ENCODE measurements at regions not wholly inside any gene's neighbourhood (a gene's known extent, or its start where the extent isn't known, plus 50 kb on each side); places are given as distances from the start of the nearest gene placed in this dataset.
A peak's percentile ranks its signal among the peaks of the same experiment; 100 is the strongest.

DNA sequence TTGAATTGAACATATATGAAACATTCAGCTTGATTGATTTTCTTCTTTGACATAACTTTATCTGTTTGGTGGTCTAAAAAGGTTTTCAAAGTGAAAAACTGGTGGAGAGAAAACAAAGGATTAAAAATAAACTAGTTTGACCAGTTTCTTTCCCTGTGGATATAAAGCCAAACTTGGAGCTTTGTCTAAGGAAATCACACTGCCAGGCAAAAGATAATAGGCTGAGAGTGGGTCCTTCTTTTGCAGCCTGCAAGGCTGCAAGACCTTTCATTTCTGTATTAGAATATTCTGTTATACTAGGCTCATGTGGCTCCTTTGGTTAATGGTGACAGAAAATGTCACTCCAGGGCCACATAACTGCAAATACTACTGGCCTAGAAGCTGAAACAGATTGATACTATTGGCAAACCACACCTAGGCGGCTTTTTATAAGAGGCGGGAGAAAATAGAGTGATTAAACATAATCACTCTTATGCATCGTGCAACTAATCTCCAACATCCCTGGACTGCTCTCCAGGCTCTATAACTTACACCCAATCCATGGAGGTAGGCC, 129.1 kb upstream of the ZNF462 start:
- Histone ChIP-seq H3K27me3 (ENCODE audit: low read length) (no peaks in the 10 kb centered on the region), H3K36me3 (ENCODE audit: low read depth, low read length) (no peaks in the 10 kb centered on the region), H3F3A (ENCODE audit: low read length, unreplicated experiment) (no peaks in the 10 kb centered on the region), H3K9me2 (replicated peaks; ENCODE audit: low read length) (no peaks in the 10 kb centered on the region), H3K79me2 (ENCODE audit: low read length) (no peaks in the 10 kb centered on the region), H3K9me3 (ENCODE audit: low read length) (no peaks in the 10 kb centered on the region), H3K4me1 (ENCODE audit: insufficient read depth, low read length) (no peaks in the 10 kb centered on the region), H4K20me1 (ENCODE audit: low read length) (no peaks in the 10 kb centered on the region), H3K4me2 (ENCODE audit: low read length) (no peak overlapping the region), H3K4me3 (ENCODE audit: low read length) (no peak overlapping the region), H2AFZ (ENCODE audit: low read length) (no peak overlapping the region), H3K27ac (ENCODE audit: low read length) (no peak overlapping the region), H3K9ac (ENCODE audit: low read length) (no peak overlapping the region)
- DNase-seq (peak; percentile 10), ATAC-seq (no peak)
- intact Hi-C loops (cut with micrococcal nuclease), result no loop called here
- POLR2A ChIA-PET (ENCODE audit: unreplicated experiment), result no interaction called here
- TF ChIP-seq EZH2 (IDR thresholded peaks at IDR 0.05; ENCODE audit: low read length, unreplicated experiment) (no peak), EZH2phosphoT487 (IDR thresholded peaks at IDR 0.05; ENCODE audit: borderline replicate concordance, low read length) (no peak)
- TF ChIP-seq, protein P1, sequence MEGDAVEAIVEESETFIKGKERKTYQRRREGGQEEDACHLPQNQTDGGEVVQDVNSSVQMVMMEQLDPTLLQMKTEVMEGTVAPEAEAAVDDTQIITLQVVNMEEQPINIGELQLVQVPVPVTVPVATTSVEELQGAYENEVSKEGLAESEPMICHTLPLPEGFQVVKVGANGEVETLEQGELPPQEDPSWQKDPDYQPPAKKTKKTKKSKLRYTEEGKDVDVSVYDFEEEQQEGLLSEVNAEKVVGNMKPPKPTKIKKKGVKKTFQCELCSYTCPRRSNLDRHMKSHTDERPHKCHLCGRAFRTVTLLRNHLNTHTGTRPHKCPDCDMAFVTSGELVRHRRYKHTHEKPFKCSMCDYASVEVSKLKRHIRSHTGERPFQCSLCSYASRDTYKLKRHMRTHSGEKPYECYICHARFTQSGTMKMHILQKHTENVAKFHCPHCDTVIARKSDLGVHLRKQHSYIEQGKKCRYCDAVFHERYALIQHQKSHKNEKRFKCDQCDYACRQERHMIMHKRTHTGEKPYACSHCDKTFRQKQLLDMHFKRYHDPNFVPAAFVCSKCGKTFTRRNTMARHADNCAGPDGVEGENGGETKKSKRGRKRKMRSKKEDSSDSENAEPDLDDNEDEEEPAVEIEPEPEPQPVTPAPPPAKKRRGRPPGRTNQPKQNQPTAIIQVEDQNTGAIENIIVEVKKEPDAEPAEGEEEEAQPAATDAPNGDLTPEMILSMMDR (conservative IDR thresholded peaks at IDR 0.05; ENCODE audit: low read depth, low read length), result no peak
- CTCF ChIA-PET, result no interaction called here
- no TSS peak for BruUV-seq (replicated peaks)

DNA sequence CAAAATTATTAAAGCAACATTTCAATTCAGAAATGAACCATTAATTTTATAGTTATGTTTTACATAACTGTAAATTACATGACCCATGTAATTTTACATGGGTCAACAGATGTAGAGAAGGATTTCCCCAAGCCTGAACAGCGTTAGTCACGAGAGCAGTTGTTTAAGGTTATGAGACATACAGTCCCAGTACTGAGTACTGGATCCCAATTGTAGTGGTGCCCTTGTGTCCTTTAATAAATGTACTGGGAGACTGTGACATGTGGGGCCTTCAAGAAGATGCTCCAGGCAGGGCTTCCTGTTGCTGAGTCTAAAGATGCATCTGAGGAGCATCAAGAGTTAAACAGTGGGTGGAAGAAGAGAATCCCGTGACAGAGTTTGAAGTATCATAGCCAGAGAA, 125.5 kb upstream of the ZNF462 start:
- Histone ChIP-seq H4K20me1 (ENCODE audit: low read length) (no peaks in the 10 kb centered on the region), H2AFZ (ENCODE audit: low read length) (no peak overlapping the region), H3K9me3 (ENCODE audit: low read length) (no peaks in the 10 kb centered on the region), H3K4me2 (ENCODE audit: low read length) (no peak overlapping the region), H3K4me1 (ENCODE audit: insufficient read depth, low read length) (no peaks in the 10 kb centered on the region), H3K27ac (ENCODE audit: low read length) (no peak overlapping the region), H3K9me2 (replicated peaks; ENCODE audit: low read length) (no peaks in the 10 kb centered on the region), H3K36me3 (ENCODE audit: low read depth, low read length) (no peaks in the 10 kb centered on the region), H3K79me2 (ENCODE audit: low read length) (no peaks in the 10 kb centered on the region), H3F3A (ENCODE audit: low read length, unreplicated experiment) (no peaks in the 10 kb centered on the region), H3K4me3 (ENCODE audit: low read length) (no peak overlapping the region), H3K9ac (ENCODE audit: low read length) (no peak overlapping the region), H3K27me3 (ENCODE audit: low read length) (no peaks in the 10 kb centered on the region)
- CTCF ChIA-PET, result no interaction called here
- DNase-seq (no peak), ATAC-seq (no peak)
- BruUV-seq (replicated peaks), result no TSS peak
- POLR2A ChIA-PET (ENCODE audit: unreplicated experiment), result no interaction called here
- TF ChIP-seq EZH2 (IDR thresholded peaks at IDR 0.05; ENCODE audit: low read length, unreplicated experiment) (no peak), EZH2phosphoT487 (IDR thresholded peaks at IDR 0.05; ENCODE audit: borderline replicate concordance, low read length) (no peak)
- TF ChIP-seq, protein P1 (conservative IDR thresholded peaks at IDR 0.05; ENCODE audit: low read depth, low read length), result no peak
- intact Hi-C loops (cut with micrococcal nuclease), result no loop called here

DNA sequence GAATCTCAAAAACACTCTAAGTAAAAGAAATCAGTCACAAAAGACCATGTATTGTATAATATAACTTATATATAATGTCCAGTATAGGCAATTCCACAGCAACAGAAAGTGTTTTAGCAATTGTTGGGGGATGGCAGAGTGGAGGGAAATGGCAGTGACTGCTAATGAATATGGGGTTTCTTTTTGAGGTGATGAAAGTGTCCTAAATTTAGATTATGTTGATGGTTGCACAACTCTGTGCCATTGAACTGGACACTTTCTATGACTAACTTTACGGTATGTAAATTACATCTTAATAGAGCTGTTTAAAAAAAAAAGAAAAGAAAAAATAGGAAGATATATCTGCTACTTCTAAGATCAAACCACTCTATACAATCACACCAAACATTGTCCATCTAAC, 124.9 kb upstream of the ZNF462 start:
- intact Hi-C loops (cut with micrococcal nuclease), result no loop called here
- Histone ChIP-seq H3K27me3 (ENCODE audit: low read length) (no peaks in the 10 kb centered on the region), H3K9me3 (ENCODE audit: low read length) (no peaks in the 10 kb centered on the region), H4K20me1 (ENCODE audit: low read length) (no peaks in the 10 kb centered on the region), H3K4me3 (ENCODE audit: low read length) (no peak overlapping the region), H3K4me1 (ENCODE audit: insufficient read depth, low read length) (no peaks in the 10 kb centered on the region), H3K9ac (ENCODE audit: low read length) (no peak overlapping the region), H3K36me3 (ENCODE audit: low read depth, low read length) (no peaks in the 10 kb centered on the region), H3F3A (ENCODE audit: low read length, unreplicated experiment) (no peaks in the 10 kb centered on the region), H3K4me2 (ENCODE audit: low read length) (no peak overlapping the region), H3K27ac (ENCODE audit: low read length) (no peak overlapping the region), H3K9me2 (replicated peaks; ENCODE audit: low read length) (no peaks in the 10 kb centered on the region), H2AFZ (ENCODE audit: low read length) (no peak overlapping the region), H3K79me2 (ENCODE audit: low read length) (no peaks in the 10 kb centered on the region)
- no peak for ATAC-seq
- DNase-seq, result no peak
- CTCF ChIA-PET, result no interaction called here
- TF ChIP-seq EZH2phosphoT487 (IDR thresholded peaks at IDR 0.05; ENCODE audit: borderline replicate concordance, low read length) (no peak), EZH2 (IDR thresholded peaks at IDR 0.05; ENCODE audit: low read length, unreplicated experiment) (no peak)
- TF ChIP-seq, protein P1 (conservative IDR thresholded peaks at IDR 0.05; ENCODE audit: low read depth, low read length), result no peak
- no TSS peak for BruUV-seq (replicated peaks)
- POLR2A ChIA-PET (ENCODE audit: unreplicated experiment), result interaction anchor here (0.7 kb wide), 1 partner anchor 70 kb away, joined by 3 read pairs; no protein-coding TSS in a partner anchor
